IMR-90 (cell line): ENCODE measurements at regions not wholly inside any gene's neighbourhood (a gene's known extent, or its start where the extent isn't known, plus 50 kb on each side); places are given as distances from the start of the nearest gene placed in this dataset.

Experiments
- ATAC-seq: fragments of 200-7000 bp; cut with Tn5 transposase; 2 replicates; pipeline ENCODE4 v1.9.1; 2020; ENCODE audit warnings: low read depth, mild to moderate bottlenecking, moderate library complexity
- BruUV-seq: library from RNA; stranded (reverse); fragments of 400-500 nt; replicated peaks from 2 replicates; lab custom pipeline; 2021; lab: Mats Ljungman, UMichigan
- CTCF ChIA-PET: fragments of 300-600 bp; formaldehyde crosslinking; extraction: SDS; loops from one replicate; lab custom pipeline; 2021; ENCODE audit warnings: antibody characterized with exemption; lab: Yijun Ruan, JAX
- POLR2A ChIA-PET: fragments of 300-600 bp; sonication (Branson Sonifier 250); formaldehyde crosslinking; loops from one replicate; lab custom pipeline; 2022; ENCODE audit warnings: antibody characterized with exemption; ENCODE audit not compliant: unreplicated experiment; lab: Charles Lee
- DNase-seq: peaks from one replicate; pipeline ENCODE4 v3.0.0; 2013
- H2AFZ ChIP-seq: replicated peaks from 2 replicates; pipeline ENCODE3; 2013; ENCODE audit warnings: low read length, mild to moderate bottlenecking; ENCODE audit not compliant: poor library complexity
- H2AK5ac ChIP-seq: 2 replicates; pipeline ENCODE4 v1.6.1; 2013; ENCODE audit warnings: low read depth, low read length, inconsistent platforms
- H2AK9ac ChIP-seq: replicated peaks from 2 replicates; pipeline ENCODE3; 2013; ENCODE audit warnings: mild to moderate bottlenecking, low read depth, low read length, moderate library complexity; ENCODE audit not compliant: poor library complexity
- H2BK120ac ChIP-seq: 2 replicates; pipeline ENCODE4 v1.6.1; 2013; ENCODE audit warnings: low read depth, low read length, inconsistent platforms
- H2BK15ac ChIP-seq: 3 replicates; pipeline ENCODE4 v1.6.1; 2013; ENCODE audit warnings: low read depth, low read length, inconsistent platforms
- H2BK20ac ChIP-seq: 2 replicates; pipeline ENCODE4 v1.6.1; 2013; ENCODE audit warnings: low read depth, mild to moderate bottlenecking, inconsistent platforms, low read length, moderate library complexity
- H2BK5ac ChIP-seq: 2 replicates; pipeline ENCODE4 v1.6.1; 2013; ENCODE audit warnings: mild to moderate bottlenecking, low read depth, low read length, inconsistent platforms; ENCODE audit not compliant: poor library complexity, severe bottlenecking
- H3K14ac ChIP-seq: replicated peaks from 2 replicates; pipeline ENCODE4 v1.6.1; 2013; ENCODE audit warnings: low read depth, low read length, inconsistent platforms
- H3K18ac ChIP-seq: 2 replicates; pipeline ENCODE4 v1.6.1; 2013; ENCODE audit warnings: low read depth, low read length, control low read depth
- H3K23ac ChIP-seq: 2 replicates; pipeline ENCODE4 v1.6.1; 2013; ENCODE audit warnings: low read depth, low read length, inconsistent platforms
- H3K27ac ChIP-seq: 2 replicates; pipeline ENCODE4 v1.5.1; 2013; ENCODE audit warnings: mild to moderate bottlenecking, control low read depth, low read length; ENCODE audit not compliant: insufficient read depth
- H3K27me3 ChIP-seq: 2 replicates; pipeline ENCODE4 v1.6.1; 2013; ENCODE audit warnings: low read length; ENCODE audit not compliant: control insufficient read depth, insufficient read depth
- H3K36me3 ChIP-seq: 2 replicates; pipeline ENCODE4 v1.6.1; 2013; ENCODE audit warnings: low read length, mixed read lengths; ENCODE audit not compliant: control insufficient read depth, insufficient read depth
- H3K4ac ChIP-seq: 2 replicates; pipeline ENCODE4 v1.6.1; 2013; ENCODE audit warnings: low read depth, low read length, inconsistent platforms
- H3K4me1 ChIP-seq: 2 replicates; pipeline ENCODE4 v1.6.1; 2013; ENCODE audit warnings: low read length, mixed read lengths; ENCODE audit not compliant: control insufficient read depth, insufficient read depth
- H3K4me2 ChIP-seq: 2 replicates; pipeline ENCODE4 v1.6.1; 2013; ENCODE audit warnings: low read depth, mild to moderate bottlenecking, control low read depth, low read length, moderate library complexity
- H3K4me3 ChIP-seq: 2 replicates; pipeline ENCODE4 v1.5.1; 2013; ENCODE audit warnings: low read depth, mild to moderate bottlenecking, control low read depth, low read length, moderate library complexity; ENCODE audit not compliant: insufficient read depth
- H3K56ac ChIP-seq: 2 replicates; pipeline ENCODE4 v1.6.1; 2013; ENCODE audit warnings: low read length, inconsistent platforms; ENCODE audit not compliant: insufficient read depth; ENCODE audit errors: extremely low read depth
- H3K79me1 ChIP-seq, 2 experiments: 2 replicates each; pipeline ENCODE4 v1.6.1; 2013; ENCODE audit warnings: low read length in 2 of 2, inconsistent platforms in 1 of 2, low read depth in 1 of 2
- H3K9ac ChIP-seq: 2 replicates; pipeline ENCODE4 v1.6.1; 2013; ENCODE audit warnings: low read depth, low read length, control low read depth
- H3K9me1 ChIP-seq: 2 replicates; pipeline ENCODE4 v1.6.1; 2013; ENCODE audit warnings: low read length, inconsistent platforms; ENCODE audit not compliant: insufficient read depth
- H3K9me3 ChIP-seq: 2 replicates; pipeline ENCODE4 v1.6.1; 2013; ENCODE audit warnings: low read length; ENCODE audit not compliant: control insufficient read depth, insufficient read depth
- H4K20me1 ChIP-seq: 2 replicates; pipeline ENCODE4 v1.6.1; 2013; ENCODE audit warnings: low read length, inconsistent platforms; ENCODE audit not compliant: insufficient read depth
- H4K5ac ChIP-seq: 2 replicates; pipeline ENCODE4 v1.6.1; 2013; ENCODE audit warnings: mild to moderate bottlenecking, low read depth, low read length, control low read depth
- H4K8ac ChIP-seq, 2 experiments: 2 replicates each; pipeline ENCODE4 v1.6.1; 2013; ENCODE audit warnings: low read depth in 2 of 2, low read length in 2 of 2, control low read depth in 1 of 2, inconsistent platforms in 1 of 2
- H4K91ac ChIP-seq: 2 replicates; pipeline ENCODE4 v1.6.1; 2013; ENCODE audit warnings: low read depth, low read length, inconsistent platforms; ENCODE audit not compliant: insufficient read depth
- CEBPB ChIP-seq: IDR thresholded peaks from 2 replicates; pipeline ENCODE4 v1.6.1; 2012; ENCODE audit warnings: low read depth, low read length, improper control_type of control experiment
- MAZ ChIP-seq: IDR thresholded peaks from 2 replicates; pipeline ENCODE4 v1.6.1; 2012; ENCODE audit warnings: low read depth, mild to moderate bottlenecking, low read length, improper control_type of control experiment, moderate library complexity, borderline replicate concordance
- dilution Hi-C: fragments of 300-500 bp; cut with HindIII; formaldehyde crosslinking; loops from one replicate; pipeline ENCODE4 v1.14.3; 2018; ENCODE audit warnings: low sequenced_read_pairs; ENCODE audit not compliant: unreplicated experiment
- in situ Hi-C: fragments of 300-500 bp; cut with MboI; formaldehyde crosslinking; loops from 3 replicates; pipeline ENCODE4 v1.14.3; 2019; ENCODE audit warnings: low sequenced_read_pairs, inconsistent platforms, mixed read lengths
- intact Hi-C: fragments of 100-400 bp; cut with micrococcal nuclease; formaldehyde crosslinking; loops from 2 replicates; pipeline ENCODE4 v1.10.0; 2022

GRCh38 chr12:67887065-67887464, 102.2 kb upstream of the IFNG-AS1 start:
- no peaks in the 10 kb centered on the region for H3K9me1 ChIP-seq
- no peak overlapping the region for H2AK9ac ChIP-seq
- H3K9me3 ChIP-seq: no peaks in the 10 kb centered on the region
- no peak overlapping the region for H3K14ac ChIP-seq
- H3K79me1 ChIP-seq: no peaks in the 10 kb centered on the region
- H4K5ac ChIP-seq: no peak overlapping the region
- H3K9ac ChIP-seq: no peak overlapping the region
- H3K27ac ChIP-seq: no peak overlapping the region
- no peak overlapping the region for H4K8ac ChIP-seq
- intact Hi-C loops (no loop called here), in situ Hi-C loops (no loop called here), dilution Hi-C loops (no loop called here)
- BruUV-seq: no TSS peak
- H3K18ac ChIP-seq: no peak overlapping the region
- H2BK5ac ChIP-seq: no peak overlapping the region
- TF ChIP-seq CEBPB (no peak), MAZ (no peak)
- no peaks in the 10 kb centered on the region for H3K36me3 ChIP-seq
- no peaks in the 10 kb centered on the region for H4K20me1 ChIP-seq
- no peak overlapping the region for H2BK15ac ChIP-seq
- H3K4me1 ChIP-seq: no peaks in the 10 kb centered on the region
- ChIA-PET CTCF (no interaction called here), POLR2A (no interaction called here)
- no peak overlapping the region for H2AK5ac ChIP-seq
- ATAC-seq (no peak), DNase-seq (no peak)
- H2BK120ac ChIP-seq: no peak overlapping the region
- peaks cover 3% of the 10 kb centered on the region; the same call in 1 of the 2 replicates for H3K27me3 ChIP-seq
- H2BK20ac ChIP-seq: no peak overlapping the region
- no peak overlapping the region for H3K23ac ChIP-seq
- H4K91ac ChIP-seq: no peak overlapping the region
- no peak overlapping the region for H3K4me2 ChIP-seq
- H2AFZ ChIP-seq: no peak overlapping the region
- no peak overlapping the region for H3K4ac ChIP-seq
- no peak overlapping the region for H3K56ac ChIP-seq
- H3K4me3 ChIP-seq: no peak overlapping the region
